ENCODE measurements at regions not wholly inside any gene's neighbourhood (a gene's known extent, or its start where the extent isn't known, plus 50 kb on each side); places are given as distances from the start of the nearest gene placed in this dataset.

DNA sequence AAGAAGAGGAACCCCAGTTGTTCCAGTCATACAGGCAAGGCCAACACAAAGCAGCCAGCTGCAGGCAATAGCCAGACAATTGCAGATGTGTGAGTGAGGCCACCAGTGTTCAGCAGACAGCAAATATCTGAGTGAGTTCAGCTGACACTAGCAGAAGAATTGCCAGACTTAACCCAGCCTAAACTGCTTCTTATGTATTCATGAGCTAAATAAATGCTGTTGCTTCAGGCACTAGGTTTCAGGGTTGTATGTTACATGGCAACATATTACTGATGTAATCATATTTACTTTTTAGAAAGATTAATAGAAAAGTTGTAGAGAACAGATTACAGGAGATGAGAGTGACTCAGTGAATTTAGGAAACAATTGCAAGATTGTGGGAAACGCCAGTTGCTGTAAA, 129.8 kb upstream of the CHODL start:
- no peak for TF ChIP-seq EP300 (IDR thresholded peaks at IDR 0.05)
- TF ChIP-seq, protein P1, sequence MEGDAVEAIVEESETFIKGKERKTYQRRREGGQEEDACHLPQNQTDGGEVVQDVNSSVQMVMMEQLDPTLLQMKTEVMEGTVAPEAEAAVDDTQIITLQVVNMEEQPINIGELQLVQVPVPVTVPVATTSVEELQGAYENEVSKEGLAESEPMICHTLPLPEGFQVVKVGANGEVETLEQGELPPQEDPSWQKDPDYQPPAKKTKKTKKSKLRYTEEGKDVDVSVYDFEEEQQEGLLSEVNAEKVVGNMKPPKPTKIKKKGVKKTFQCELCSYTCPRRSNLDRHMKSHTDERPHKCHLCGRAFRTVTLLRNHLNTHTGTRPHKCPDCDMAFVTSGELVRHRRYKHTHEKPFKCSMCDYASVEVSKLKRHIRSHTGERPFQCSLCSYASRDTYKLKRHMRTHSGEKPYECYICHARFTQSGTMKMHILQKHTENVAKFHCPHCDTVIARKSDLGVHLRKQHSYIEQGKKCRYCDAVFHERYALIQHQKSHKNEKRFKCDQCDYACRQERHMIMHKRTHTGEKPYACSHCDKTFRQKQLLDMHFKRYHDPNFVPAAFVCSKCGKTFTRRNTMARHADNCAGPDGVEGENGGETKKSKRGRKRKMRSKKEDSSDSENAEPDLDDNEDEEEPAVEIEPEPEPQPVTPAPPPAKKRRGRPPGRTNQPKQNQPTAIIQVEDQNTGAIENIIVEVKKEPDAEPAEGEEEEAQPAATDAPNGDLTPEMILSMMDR (IDR thresholded peaks at IDR 0.05), result no peak

All from upper lobe of left lung (tissue), 4 donors.